ENCODE measurements at regions not wholly inside any gene's neighbourhood (a gene's known extent, or its start where the extent isn't known, plus 50 kb on each side); places are given as distances from the start of the nearest gene placed in this dataset.

DNA sequence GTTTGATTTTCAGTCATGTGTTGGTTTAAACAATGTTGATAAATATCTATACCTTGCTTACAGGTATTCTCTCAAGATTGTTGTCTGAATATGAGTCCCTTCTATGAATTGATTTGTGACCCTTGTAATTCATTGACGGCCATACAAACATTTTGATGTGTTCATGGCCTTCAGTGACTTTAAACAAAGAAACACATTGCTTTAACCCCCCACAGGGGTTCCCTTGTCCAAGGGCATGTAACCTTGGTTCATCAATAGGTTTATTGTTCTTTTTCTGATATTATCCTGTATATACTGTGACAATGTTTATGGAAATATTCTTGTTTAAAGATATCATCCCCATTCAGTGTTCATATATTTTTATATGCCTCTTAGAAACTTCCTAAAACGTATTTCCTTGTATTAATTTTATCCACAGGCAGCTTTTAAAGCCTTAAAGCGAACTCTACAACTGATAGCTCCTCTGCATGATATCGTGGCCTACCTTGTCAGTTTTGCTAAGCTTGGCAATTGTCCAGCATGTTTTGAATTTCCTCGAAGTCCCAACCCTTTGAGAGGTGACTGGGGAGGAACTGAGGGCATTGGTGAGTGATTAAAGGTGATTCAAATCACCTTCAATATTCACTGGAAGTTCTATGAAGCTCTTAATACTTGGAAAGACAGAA, 87.0 kb downstream of the CD164 start:
- DNase-seq = no peak

DNA sequence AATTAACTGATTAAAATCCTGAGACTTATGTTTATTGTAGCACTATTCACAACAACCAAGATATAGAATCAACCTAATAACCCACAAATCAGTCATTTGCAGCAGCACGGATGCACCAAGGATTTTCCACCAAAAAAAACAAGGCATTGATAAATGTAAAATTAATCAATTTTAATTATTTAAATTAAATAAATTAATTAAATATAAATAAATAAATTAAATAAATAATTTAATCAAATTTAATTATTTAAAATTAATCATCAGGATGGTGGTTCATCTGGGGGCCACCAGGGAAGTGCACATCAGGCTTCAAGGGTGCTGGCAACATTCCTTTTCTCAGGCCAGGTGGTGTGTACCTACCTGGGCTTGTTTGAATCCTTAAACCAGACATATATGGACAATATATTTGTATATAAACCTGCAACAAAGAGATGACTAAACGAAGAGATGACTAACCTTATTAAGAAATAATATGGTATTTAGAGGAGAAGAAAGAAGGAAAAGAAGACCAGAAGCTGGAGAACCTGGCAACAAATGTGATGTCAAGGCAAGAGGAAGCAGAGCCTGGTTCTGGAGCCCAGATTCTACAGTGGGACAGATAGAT, 89.2 kb downstream of the CD164 start:
- no peak for DNase-seq

DNA sequence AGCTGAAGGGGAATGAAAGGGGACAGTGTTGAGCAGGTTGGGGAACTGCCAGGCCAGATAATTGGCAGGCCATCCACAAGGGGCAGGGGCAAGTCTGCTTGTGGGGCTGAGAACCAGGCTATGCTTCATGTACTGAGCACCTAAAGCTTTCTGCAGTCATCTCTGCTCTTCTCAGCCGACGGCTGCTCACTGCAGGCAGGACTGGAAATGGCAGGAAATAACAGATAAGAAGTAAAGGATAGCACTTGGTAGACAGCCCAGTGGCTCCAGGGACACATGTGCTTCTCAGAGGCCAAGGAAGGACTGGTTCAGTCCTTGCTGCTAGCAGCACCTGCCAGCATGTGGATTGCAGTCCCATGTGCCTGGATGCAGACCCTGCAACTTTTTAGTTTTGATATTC, 89.8 kb downstream of the CD164 start:
- DNase-seq = no peak

DNA sequence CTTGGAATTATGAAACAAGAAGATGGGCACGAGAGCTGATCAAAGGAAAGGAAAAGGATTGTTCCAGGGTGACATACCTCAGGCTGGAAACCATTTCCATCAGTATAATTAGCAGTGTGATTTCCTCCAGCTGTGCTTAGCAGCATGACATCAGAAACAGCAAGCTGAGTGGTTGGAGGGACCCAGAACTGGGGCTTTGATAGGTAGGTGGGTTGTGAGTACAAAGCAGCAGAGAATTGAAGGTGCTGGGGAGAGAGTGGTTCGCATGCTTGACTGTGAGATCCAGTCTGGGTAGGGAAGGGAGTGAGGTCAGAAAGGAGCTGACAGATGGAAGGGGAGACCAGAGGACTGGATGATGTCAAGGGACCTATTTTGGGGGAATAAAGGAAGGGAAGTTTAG, 90.4 kb downstream of the CD164 start:
- DNase-seq = no peak

DNA sequence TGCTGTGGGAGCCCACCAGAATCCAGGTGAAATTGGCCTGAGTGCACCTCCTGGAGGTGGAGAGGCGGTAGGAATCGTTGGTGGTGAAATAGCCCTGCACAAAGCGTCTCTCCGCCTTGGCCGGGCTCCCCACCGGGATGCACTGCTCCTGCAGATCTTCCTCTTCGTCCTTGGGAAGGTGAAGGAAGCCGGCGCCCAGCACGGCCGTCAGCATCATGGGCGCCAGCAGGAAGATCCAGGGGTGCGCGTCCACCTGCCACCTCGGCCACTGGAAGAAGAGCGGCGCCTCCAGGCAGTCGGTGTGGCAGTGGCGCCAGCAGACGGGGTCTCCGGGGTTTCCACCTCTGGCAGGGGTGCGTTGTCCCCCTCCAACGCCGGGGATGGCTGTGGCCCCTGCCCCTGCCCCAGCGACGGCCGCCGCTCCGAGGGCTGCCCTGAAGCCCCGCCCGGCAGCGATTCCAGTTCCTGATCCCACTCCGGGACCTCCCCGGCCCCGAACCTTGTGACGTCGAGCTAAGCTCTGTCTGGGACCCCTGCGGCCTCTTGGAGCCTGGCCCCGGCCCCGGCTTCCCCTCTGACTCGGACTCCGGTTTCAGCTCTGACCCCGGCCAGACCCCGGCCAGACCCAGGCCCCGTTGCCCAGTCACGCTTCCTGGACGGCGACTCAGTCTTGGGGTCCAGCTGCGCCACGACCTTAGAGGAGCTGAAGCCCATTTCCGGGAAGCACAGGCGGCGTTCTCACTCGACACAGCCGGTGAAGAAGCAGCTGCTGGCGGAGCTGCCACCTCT, 91.9 kb downstream of the CD164 start:
- DNase-seq = no peak

DNA sequence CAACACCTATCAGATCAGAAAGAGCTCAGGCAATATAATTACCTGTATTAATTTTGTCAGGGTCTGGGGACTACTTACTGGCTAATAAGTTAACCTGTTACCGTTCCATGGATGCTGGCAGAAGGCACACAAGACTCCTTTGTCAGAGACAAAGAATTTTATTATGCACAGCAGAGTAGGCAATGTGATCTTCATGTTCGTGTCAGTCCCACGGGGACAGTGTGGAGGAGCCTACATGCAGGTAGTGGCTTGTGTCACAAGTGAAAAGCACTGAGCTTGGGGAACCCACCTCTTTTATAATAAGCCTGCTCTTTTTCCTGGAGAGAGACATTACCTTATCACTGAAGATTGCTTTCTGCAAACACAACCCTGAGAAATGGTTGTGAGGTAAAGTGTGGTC, 96.9 kb downstream of the CD164 start:
- no peak for DNase-seq

DNA sequence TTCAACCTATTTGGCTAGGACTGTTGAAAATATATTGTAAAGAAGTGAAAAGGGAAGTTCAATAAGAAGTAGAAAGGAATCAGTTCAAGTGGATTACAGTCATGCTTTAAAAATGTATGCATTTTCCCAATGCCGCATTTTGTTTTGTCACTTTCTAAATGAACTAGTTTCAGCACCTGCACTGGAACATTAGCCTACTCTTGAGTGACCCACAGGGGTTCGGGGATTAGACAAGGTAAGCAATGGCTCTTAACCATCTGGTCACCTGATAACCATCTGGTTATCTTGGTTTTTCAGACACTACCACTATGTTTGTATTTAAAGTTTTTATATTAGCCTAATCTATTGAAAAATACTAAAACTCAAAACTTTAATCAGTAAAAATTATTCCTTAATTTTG, 97.6 kb downstream of the CD164 start:
- no peak for DNase-seq

DNA sequence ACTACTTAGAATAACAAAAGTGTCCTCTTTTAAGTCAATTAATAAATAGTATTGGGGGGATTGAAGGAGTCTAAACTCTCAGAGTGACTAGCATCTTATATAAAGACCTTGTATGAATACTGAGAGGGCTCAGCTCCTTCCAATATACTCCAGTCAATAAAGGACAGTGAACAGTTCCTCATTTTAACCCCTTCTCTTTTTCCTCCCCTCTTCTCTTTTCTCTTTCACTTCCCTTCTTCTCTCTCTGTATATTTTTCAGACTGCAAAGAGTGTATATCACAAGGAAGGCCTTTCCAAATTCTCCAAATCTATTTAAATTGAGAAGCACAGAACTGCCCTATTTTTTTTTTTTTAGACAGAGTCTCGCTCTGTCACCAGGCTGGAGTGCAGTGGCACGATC, 99.5 kb downstream of the CD164 start:
- DNase-seq = no peak

DNA sequence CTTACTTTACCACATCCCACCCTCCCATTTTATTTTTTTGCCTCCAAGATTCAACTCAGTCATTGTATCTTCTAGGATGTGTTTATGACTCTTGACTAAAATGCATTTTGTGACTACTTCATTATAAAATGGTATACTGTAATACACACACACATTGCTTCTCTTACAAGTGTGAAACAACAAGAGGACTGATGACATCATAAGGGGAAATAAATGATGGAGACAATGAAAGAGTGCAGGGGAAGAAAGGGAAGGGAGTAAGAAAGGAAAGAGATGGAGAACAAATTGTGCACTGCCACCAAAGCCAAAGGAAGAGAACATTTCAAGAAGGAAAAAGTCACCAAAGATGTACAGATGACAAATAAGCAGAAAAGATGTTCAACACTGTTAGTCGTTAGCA, 102.6 kb downstream of the CD164 start:
- no peak for DNase-seq

DNA sequence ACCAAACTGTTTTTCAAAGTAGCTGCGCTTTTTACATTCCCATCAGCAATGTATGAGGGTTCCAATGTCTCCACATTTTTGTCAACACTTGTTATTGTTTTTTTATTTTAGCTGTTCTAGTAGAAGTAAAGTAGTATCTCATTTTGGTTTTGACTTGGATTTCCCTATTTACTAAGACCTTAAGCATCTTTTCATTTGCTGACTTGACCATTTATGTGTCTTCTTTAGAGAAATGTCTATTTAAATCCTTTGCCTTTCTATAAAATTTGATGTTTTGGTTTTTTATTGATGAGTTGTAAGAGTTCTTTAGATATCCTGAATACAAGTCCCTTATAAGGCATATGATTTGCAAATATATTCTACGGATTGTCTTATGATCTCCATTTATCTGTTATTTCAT, 110.6 kb downstream of the CD164 start:
- no peak for DNase-seq

DNA sequence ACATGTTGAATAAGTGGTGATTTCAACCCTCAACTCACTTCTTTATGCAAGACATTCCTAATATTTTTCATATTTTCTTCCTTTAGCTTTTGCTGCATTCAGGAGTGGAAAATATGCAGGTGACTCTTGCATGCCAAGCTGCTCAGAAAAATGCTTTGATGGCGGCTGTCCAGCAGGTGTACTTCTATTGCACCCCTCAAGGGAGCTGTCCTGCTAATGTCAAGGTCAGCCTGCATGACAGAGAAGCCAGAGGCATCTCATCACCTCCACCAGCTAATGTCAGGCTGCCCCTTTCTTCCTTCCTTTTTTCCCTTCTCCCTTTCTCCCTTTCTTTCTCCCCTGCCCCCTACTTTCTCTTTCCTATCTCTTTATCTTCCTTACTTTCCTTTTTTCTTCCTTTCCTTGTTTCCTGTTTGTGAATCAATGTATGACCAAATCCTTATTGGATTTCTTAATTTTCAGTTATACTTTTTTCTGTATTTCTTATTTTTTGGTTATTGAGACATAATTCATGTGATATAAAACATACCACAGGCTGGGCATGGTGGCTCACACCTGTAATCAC, 112.2 kb downstream of the CD164 start:
- no peak for DNase-seq

DNA sequence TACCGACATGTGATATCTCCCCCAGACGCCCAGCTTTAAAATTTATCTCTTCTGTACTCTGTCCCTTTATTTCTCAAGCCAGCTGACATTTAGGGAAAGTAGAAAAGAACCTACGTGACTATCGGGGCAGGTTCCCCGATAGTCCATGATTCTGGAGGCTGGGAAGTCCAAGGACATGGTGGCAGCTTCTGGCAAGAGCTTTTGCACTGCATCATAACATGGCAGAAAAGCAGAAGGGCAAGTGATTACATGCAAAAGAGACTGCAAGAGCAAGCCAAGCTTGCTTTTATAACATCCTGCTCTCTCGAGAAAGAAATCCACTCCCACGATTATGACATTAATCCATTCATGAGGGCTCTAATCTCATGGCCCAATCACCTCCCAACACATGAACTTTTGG, 113.2 kb downstream of the CD164 start:
- DNase-seq = no peak

DNA sequence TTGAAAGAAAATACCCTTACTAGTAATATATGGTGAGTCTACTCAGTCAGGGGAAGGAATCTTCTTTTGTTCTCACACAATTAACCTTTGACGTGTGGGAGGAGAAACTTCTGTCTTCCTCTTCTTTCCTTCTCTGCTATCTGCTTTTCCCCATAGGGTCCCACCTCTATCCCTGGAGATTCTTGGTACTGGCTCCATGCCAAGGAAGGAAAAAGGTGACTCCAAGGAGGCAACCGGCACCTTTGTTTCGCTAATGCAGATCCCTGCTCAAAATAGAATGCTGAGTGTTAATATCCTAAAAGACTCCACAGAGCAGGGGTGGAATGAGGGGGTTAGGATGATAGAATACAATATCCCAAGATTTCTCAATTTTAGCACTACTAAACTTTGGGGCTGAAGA, 116.7 kb downstream of the CD164 start:
- DNase-seq = no peak

DNA sequence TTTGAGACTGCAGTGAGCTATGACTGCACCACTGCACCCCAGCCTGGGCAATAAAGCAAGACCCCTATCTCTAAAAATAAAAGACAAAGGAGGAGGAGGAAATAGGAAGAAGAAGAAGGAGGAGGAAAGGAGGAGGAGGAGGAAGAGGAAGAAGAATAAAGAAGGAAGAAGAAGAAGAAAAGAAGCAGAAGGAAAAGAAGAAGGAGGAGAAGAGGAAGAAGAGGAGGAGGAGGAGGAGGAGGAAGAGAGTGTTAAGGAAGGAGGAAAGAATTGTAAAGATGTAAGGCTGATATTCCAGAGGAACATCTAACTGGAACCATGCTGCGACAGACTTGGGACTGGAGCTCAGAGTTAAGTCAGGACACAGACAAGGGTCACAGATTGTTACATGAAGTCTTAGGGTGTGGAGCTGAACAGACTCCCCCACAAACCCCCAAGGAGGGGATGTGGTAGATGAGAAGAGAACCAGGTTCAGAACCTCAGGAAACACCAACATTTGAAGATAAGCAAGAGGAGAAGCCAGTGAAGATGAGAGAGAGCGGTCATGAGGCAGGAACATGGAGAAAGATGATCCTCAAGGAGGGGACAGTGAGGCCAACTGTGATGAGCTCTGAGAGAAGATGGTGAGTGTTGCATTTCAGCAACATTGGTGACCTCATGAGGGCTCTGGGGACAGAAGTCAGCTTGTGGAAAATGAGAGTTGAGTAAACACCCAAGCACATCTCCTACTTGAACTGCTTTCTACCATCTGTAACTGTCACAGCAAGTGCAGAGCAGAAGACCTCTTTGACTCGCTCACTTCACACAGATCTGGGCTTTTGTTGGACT, 118.2 kb downstream of the CD164 start:
- DNase-seq = no peak

DNA sequence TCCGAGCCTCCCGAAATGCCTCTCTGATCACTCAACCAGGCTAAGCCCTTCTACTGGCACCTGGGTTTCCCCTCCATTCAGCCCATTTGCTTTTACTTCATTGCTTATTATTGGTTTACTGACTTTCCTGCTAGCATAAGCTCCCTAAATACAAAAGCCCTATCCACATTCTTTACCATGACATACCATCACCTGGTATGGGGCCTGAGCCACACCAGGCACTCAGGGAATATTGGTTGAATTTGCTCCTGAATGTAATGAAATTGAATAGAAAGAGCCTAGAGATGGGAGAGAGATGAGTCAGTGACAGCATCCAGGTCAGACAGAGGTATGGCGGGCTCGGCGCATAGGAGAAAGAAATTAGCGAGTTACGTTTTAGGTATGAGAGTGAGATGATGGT, 120.0 kb downstream of the CD164 start:
- no peak for DNase-seq

DNA sequence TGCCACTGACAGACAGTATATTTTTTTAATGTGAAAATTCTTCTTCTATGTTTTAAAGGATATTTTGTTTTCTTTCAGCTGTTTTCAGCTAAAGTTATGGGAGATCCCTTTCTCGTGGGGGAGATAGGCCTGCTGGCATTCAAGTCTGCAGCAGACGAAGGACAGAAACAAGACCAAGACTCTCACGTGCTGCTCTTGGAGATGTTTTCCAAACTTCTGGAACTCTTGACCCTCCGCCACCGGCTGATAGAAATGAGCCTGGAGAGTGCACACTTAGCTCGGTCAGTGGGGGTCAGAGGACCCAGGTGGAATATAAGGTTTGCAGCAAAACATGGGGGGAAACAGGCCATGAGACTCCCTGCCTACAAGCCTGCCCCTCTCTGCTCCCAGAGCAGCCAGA, 120.5 kb downstream of the CD164 start:
- DNase-seq = no peak

DNA sequence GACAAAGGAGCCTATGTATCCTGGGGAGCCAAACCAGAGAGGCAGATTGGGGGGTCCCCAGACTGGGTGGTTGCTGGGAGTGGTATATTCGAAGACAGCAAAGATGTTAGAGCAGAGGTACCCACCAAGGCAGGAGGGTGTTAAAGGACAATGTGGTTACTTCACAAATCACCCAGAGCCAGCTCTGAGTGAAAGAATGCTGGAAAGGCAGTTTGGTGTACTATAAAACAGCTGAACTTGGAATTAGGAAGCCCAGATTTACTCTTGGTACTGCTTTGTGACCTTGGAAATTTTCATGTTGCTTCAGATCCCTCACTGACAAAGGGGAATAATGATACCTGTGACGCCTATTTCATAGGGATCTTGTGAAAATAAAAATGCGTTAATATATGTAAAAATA, 121.6 kb downstream of the CD164 start:
- DNase-seq = no peak

DNA sequence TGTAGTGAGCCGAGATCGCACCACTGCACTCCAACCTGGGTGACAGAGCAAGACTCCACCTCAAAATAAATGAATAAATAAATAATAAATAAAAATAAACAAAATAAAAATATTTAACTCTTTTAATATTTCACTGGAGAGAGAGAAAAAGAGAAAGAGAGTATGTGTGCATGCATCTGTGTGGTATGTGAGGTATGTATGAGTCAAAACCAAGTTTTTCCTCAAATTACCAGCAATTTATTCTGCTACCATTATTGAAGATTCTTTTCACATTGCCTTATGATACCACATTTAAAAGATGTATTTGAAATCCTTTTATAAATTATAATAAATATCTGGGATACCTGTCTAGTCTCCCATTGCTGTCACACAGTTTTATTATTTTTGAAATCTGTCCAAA, 122.1 kb downstream of the CD164 start:
- DNase-seq = no peak

DNA sequence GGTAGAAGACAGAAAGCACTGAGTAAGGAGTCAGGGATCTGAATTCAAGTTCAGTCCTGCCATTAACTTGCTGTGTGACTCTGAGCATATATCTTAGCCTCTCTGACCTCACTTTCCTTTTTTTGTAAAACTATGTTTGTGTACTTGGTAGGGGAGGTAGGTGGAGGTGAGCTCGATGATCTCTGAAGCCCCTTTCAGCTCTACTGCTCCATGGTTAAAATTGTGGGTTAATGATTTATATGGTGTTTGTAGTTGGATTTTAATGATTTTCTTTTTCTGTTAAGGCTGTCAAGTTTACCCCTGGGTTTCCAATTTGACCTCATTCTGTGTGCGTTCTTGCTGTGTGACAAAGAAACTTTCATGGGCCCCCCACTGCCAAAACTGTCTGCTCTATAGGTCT, 124.1 kb downstream of the CD164 start:
- DNase-seq = no peak

DNA sequence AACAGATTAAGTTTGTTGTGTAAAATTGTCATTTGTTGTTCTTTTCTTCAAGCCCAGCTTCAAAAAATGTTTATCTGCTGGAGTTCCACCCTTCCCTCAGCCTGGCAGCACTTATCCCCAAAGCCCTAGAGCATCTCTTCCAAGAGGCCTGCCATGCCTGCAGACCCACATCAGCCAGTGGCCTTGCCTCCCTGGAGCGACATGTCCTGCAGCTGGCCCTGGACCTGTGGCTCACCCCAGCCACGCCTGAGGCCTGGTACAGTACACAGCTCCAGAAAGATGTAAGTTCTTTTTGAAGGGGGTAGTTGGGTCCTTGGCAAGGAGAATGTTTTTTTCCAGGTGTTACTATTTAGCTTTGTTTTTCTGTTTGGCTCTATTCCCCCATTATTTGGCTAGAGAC, 124.8 kb downstream of the CD164 start:
- no peak for DNase-seq

DNA sequence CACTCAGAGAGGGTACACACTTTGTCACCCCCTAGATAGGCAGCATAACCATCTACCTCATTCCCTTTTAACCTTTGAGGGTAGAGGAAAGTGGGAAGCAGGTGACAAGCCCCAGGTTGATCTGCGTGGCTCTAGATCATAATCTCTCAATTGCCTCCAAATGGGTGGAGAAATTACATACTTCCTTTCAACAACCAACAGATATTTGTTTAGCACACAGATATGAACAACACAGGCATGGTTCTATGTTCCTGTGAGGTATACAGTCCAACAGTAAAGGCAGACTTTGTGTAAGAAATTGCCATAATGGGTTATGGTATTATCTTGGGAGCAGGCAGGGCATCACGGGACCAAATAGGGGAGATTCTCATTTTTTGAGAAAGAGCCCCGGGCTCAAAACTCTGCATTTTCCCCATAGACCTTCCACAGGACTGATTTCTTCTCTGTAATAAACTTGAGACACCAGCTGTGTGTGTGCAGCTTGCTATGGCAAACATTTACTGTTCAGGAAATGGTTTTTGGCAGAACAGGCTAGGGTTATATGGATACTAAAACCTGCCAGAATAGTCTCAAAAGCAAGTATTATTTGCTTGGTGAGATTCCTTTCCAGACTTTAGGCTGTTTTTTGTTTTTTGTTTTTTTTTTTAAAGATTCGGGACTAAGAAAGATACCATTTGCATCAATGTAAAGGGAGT, 126.2 kb downstream of the CD164 start:
- peak; percentile 3 for DNase-seq

DNA sequence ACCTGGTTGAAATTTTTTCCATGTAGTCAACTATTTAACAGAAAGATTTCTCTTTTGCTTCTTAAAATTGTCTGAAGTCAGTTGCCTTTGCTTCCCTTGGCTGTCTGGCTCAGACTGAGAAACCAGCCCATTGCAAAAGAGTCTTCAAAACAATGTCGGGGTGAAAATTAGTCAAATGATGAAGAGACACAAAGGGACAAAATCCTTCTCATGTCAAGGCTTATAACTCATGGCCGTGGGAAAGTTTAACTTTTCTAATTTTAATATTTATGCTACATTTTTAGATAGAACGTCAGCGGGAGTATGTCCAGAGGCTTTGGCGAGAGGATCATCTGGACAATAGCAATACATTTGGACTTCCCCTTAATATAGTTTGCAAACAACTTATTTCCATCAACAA, 127.2 kb downstream of the CD164 start:
- DNase-seq = no peak

DNA sequence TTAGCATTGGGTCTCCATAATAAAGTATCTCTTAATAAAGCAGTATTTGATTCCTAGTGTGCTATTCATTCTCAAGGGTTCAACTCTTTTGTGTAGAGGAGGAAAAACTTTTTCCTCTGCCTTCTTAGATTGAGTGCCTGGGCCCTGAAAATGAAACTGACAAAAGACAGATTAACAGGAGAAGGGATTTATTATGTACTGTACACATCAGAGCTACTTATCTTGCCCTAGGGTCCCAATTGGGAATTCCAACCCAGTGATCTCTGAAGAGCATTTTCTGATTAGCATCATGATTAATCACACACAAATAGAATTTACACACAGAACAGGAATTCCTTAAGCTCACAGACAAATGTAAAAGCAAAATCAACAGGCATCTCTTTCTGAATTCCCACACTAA, 128.9 kb downstream of the CD164 start:
- no peak for DNase-seq
